Hepatocyte (in vitro differentiated cells): ENCODE measurements at regions not wholly inside any gene's neighbourhood (a gene's known extent, or its start where the extent isn't known, plus 50 kb on each side); places are given as distances from the start of the nearest gene placed in this dataset.

ENCODE experiments used
- DNase-seq: peaks from one replicate; pipeline ENCODE4 v3.0.0-alpha.2; 2016; ENCODE audit warnings: low spot score
- H2AFZ ChIP-seq: fragments of 200-600 bp; sonication (generic); 2 replicates; pipeline ENCODE4 v1.6.0; 2016; ENCODE audit warnings: antibody characterized with exemption, mild to moderate bottlenecking
- H3K27ac ChIP-seq: fragments of 200-600 bp; sonication (generic); 2 replicates; pipeline ENCODE4 v1.5.1; 2016; ENCODE audit warnings: mild to moderate bottlenecking
- H3K27me3 ChIP-seq: fragments of 200-600 bp; sonication (generic); 2 replicates; pipeline ENCODE4 v1.6.1; 2016
- H3K36me3 ChIP-seq: fragments of 200-600 bp; sonication (generic); replicated peaks from 2 replicates; pipeline ENCODE4 v1.5.1; 2016; ENCODE audit warnings: low read depth; ENCODE audit not compliant: insufficient read depth
- H3K4me1 ChIP-seq: fragments of 200-600 bp; sonication (generic); 2 replicates; pipeline ENCODE4 v1.5.1; 2016; ENCODE audit warnings: mild to moderate bottlenecking, moderate library complexity; ENCODE audit not compliant: insufficient read depth
- H3K4me2 ChIP-seq: fragments of 200-600 bp; sonication (generic); 2 replicates; pipeline ENCODE4 v1.6.0; 2016
- H3K4me3 ChIP-seq: fragments of 200-600 bp; sonication (generic); 2 replicates; pipeline ENCODE4 v1.5.1; 2016; ENCODE audit warnings: mild to moderate bottlenecking
- H3K79me2 ChIP-seq: fragments of 200-600 bp; sonication (generic); 2 replicates; pipeline ENCODE4 v1.6.0; 2017; ENCODE audit warnings: mild to moderate bottlenecking
- H3K9me2 ChIP-seq: fragments of 200-600 bp; sonication (generic); replicated peaks from 2 replicates; pipeline ENCODE4 v1.6.0; 2017; ENCODE audit warnings: mild to moderate bottlenecking; ENCODE audit not compliant: insufficient read depth
- H3K9me3 ChIP-seq: fragments of 200-600 bp; sonication (generic); 2 replicates; pipeline ENCODE4 v1.5.1; 2016; ENCODE audit warnings: low read depth, mild to moderate bottlenecking
- H4K20me1 ChIP-seq: fragments of 200-600 bp; sonication (generic); 2 replicates; pipeline ENCODE4 v1.6.0; 2016; ENCODE audit warnings: mild to moderate bottlenecking; ENCODE audit not compliant: insufficient read depth, poor library complexity, severe bottlenecking
- EZH2 ChIP-seq: fragments of 200-600 bp; sonication (generic); IDR thresholded peaks from 2 replicates; pipeline ENCODE4 v1.6.1; 2016; ENCODE audit warnings: antibody characterized with exemption, mild to moderate bottlenecking, borderline replicate concordance
- EZH2phosphoT487 ChIP-seq: fragments of 200-600 bp; sonication (generic); IDR thresholded peaks from one replicate; pipeline ENCODE4 v1.6.1; 2018; ENCODE audit warnings: antibody characterized with exemption, mild to moderate bottlenecking, low read depth, moderate library complexity; ENCODE audit not compliant: unreplicated experiment, severe bottlenecking
- WGBS: methylation state at CpG from one replicate; pipeline ENCODE4 v1.1.6; 2016; ENCODE audit warnings: low lambda C conversion rate; ENCODE audit errors: missing lambda C conversion rate; 5-methylcytosine and 5-hydroxymethylcytosine counted together
- TF ChIP-seq, protein P1 (sequence below): fragments of 200-600 bp; sonication (generic); IDR thresholded peaks from 2 replicates; pipeline ENCODE4 v1.5.1; 2016; ENCODE audit warnings: antibody characterized with exemption, mild to moderate bottlenecking; ENCODE audit not compliant: poor library complexity

DNA sequence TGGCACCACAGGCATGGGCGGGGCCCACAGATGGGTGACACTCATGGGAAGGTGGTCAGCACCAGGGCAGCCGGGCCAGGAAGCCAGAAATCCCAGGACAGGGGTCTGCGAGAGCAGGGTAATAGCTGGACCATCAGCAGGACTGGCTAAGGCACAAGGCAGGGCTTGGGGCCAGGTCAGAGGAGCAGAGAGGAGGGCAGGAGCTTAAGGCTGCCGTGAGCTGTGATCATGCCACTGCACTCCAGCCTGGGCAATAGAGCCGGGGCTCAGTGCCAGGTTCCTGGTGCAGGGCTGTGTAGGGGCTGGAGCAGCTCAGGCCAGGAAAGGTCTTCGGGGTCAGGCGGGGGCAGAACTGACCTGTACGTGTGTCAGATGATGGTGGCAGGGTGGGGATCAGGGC, 64.2 kb upstream of the LINGO1 start:
- no peak overlapping the region for H3K27ac ChIP-seq
- 83% methylated on average over 8 of the region's 8 CpGs for WGBS
- no peak overlapping the region for H3K4me3 ChIP-seq
- H3K4me2 ChIP-seq: no peak overlapping the region
- H4K20me1 ChIP-seq: no peaks in the 10 kb centered on the region
- no peaks in the 10 kb centered on the region for H3K9me3 ChIP-seq
- H3K79me2 ChIP-seq: no peaks in the 10 kb centered on the region
- no peaks in the 10 kb centered on the region for H3K9me2 ChIP-seq
- DNase-seq: no peak
- no peak overlapping the region for H2AFZ ChIP-seq
- no peaks in the 10 kb centered on the region for H3K36me3 ChIP-seq
- TF ChIP-seq EZH2phosphoT487: no peak
- TF ChIP-seq, protein P1, sequence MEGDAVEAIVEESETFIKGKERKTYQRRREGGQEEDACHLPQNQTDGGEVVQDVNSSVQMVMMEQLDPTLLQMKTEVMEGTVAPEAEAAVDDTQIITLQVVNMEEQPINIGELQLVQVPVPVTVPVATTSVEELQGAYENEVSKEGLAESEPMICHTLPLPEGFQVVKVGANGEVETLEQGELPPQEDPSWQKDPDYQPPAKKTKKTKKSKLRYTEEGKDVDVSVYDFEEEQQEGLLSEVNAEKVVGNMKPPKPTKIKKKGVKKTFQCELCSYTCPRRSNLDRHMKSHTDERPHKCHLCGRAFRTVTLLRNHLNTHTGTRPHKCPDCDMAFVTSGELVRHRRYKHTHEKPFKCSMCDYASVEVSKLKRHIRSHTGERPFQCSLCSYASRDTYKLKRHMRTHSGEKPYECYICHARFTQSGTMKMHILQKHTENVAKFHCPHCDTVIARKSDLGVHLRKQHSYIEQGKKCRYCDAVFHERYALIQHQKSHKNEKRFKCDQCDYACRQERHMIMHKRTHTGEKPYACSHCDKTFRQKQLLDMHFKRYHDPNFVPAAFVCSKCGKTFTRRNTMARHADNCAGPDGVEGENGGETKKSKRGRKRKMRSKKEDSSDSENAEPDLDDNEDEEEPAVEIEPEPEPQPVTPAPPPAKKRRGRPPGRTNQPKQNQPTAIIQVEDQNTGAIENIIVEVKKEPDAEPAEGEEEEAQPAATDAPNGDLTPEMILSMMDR: no peak
- TF ChIP-seq EZH2: no peak
- H3K27me3 ChIP-seq: peaks cover 2% of the 10 kb centered on the region
- no peaks in the 10 kb centered on the region for H3K4me1 ChIP-seq

DNA sequence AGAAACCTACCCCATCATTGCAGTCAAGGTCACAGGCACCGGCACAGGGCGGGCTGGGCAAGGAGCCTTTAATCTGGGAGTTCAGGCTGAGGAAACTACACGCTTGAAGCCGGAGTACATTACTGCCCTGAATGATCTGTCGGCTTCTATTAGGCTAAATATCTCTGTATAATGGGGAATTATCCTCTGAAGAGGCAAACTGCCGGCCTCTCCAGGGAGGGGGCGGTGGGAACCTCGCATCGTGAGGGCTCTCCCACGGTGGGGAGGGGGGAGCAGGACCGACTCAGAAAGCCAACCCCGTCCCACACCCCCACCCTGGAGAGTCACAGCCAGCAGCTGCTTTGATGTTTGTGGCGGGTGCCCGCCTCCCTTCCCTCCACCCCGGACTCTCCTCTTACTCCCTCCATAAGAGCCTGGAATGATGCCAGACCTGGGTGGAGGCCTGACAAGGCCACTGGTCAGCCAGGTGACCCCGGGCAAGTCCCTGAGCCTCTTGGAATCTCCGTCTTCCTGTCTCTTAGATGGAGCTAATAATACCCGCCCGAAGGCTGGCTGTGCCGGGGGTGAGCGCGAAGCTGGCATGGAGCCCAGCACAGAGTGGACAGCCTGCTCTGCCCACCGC, 63.4 kb upstream of the LINGO1 start:
- 77% methylated on average over 20 of the region's 23 CpGs for WGBS
- DNase-seq: no peak
- no peak overlapping the region for H2AFZ ChIP-seq
- no peaks in the 10 kb centered on the region for H3K36me3 ChIP-seq
- H3K9me3 ChIP-seq: no peaks in the 10 kb centered on the region
- H3K27ac ChIP-seq: no peak overlapping the region
- no peaks in the 10 kb centered on the region for H4K20me1 ChIP-seq
- no peaks in the 10 kb centered on the region for H3K79me2 ChIP-seq
- no peak overlapping the region for H3K4me3 ChIP-seq
- TF ChIP-seq EZH2 (no peak), EZH2phosphoT487 (no peak)
- TF ChIP-seq, protein P1: no peak
- no peaks in the 10 kb centered on the region for H3K4me1 ChIP-seq
- no peak overlapping the region for H3K4me2 ChIP-seq
- no peaks in the 10 kb centered on the region for H3K9me2 ChIP-seq
- peaks cover 2% of the 10 kb centered on the region for H3K27me3 ChIP-seq

DNA sequence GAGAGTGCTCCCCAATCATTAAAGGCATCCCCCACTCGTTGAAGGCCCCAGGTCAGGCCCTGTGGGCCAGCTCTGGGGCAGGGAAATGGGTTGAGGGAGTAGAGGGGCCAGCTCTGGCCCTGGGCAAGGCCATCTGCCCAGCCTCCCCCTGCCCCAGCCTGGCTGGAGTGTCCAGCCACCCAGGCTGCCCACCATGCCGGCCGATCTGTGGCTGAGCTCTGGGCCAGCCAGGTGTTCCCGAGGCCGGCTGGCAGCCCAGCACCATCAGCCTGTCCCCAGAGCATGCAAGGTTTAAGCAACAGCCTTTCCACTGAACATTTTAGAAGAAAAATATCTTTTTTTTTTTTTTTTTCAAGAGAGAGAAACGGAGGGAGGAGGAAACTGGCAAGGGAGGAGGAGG, 62.8 kb upstream of the LINGO1 start:
- H4K20me1 ChIP-seq: no peaks in the 10 kb centered on the region
- no peaks in the 10 kb centered on the region for H3K36me3 ChIP-seq
- no peak overlapping the region for H3K27ac ChIP-seq
- no peak overlapping the region for H2AFZ ChIP-seq
- no peak for DNase-seq
- H3K27me3 ChIP-seq: peaks cover 2% of the 10 kb centered on the region
- H3K9me2 ChIP-seq: no peaks in the 10 kb centered on the region
- WGBS: 63% methylated on average over 6 of the region's 6 CpGs
- no peaks in the 10 kb centered on the region for H3K4me1 ChIP-seq
- no peak overlapping the region for H3K4me3 ChIP-seq
- no peaks in the 10 kb centered on the region for H3K9me3 ChIP-seq
- no peak overlapping the region for H3K4me2 ChIP-seq
- TF ChIP-seq EZH2 (no peak), EZH2phosphoT487 (no peak)
- TF ChIP-seq, protein P1: no peak
- H3K79me2 ChIP-seq: no peaks in the 10 kb centered on the region
